GM19043 (cell line): ENCODE measurements at regions not wholly inside any gene's neighbourhood (a gene's known extent, or its start where the extent isn't known, plus 50 kb on each side); places are given as distances from the start of the nearest gene placed in this dataset.

Source experiments
- ATAC-seq: cut with Tn5 transposase; IDR thresholded peaks from one replicate; pipeline ENCODE4 v1.9.1; 2021; ENCODE audit warnings: low read depth; ENCODE audit not compliant: unreplicated experiment

DNA sequence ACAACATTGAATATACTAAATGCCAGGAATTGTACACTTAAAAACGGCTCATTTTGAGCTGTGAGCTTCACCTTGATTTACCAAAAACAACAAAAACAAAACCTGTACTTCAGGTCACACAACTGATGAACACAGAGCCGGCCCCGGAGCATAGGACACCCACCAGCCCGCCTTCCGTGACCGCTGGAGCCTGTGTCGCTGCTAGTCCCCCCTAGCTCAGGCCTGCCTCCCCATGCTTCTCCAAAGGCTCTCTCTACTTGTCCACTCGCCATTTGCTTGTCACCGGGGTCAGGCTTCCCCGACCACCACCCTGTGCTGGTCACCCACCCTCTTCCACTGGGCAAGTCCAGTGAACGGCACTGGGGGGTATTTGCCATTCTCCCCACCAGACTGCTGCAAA lies 113.8 kb upstream of the TNRC6C start:
- no peak for ATAC-seq

DNA sequence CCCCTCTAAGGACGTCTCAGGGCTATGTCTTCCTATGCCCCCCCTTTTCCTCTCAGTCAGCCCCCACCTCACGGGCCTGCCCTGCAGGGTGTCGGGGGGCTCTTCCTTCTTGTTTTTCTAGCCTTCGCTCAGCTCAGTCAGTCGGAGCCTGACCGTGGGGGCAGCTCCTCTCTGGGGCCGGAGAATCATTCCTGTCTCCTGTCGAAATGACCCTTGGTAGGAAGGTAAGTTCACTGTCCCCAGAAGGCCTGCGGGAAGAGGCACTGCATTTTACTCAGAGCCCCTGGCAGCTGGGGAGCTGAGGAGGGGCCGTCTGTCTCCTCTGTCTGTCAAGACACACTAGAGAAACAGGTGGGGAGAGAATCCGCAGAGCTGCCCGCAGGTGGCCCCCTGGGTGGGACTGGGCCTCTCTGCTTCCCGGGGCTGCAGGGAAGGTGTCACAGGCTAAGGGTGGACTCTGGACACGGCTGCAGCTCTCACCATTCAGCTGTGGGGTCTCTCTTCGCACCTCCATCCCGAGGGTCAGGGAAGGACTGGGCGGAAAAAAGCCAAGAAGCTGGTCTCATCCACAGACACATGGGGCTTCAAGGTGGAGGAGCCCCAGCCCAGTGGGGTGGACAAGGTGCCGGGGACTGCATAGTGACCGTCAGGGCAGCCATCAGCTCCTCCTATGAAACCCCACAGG lies 112.8 kb upstream of the TNRC6C start:
- no peak for ATAC-seq

DNA sequence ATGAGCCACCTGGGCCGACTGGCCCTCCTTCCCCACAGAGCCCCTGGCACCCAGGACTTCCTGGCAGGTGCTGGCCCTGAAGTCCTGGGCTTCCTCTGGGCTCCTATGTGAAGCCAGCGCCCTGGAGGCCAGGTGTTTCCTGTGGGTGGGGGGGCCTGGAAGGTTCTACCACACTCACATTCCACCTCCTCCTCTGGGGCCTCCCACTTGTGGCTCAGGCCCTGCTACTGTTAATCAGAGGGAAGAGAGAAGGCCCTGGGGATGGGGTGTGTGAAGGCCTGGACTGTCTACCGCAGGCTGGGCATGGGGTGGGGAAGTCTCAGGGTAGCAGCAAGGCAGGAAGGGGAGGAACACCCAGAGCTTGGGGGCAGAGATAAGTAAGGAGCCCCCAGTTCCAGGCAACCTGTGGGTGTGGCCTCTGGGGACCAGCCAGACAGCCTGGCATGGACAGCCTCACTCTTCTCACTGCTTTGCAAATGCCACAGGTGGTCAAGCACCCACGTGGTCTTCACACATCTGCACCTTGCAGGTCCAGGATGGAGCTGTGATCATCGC lies 111.9 kb upstream of the TNRC6C start:
- no peak for ATAC-seq

DNA sequence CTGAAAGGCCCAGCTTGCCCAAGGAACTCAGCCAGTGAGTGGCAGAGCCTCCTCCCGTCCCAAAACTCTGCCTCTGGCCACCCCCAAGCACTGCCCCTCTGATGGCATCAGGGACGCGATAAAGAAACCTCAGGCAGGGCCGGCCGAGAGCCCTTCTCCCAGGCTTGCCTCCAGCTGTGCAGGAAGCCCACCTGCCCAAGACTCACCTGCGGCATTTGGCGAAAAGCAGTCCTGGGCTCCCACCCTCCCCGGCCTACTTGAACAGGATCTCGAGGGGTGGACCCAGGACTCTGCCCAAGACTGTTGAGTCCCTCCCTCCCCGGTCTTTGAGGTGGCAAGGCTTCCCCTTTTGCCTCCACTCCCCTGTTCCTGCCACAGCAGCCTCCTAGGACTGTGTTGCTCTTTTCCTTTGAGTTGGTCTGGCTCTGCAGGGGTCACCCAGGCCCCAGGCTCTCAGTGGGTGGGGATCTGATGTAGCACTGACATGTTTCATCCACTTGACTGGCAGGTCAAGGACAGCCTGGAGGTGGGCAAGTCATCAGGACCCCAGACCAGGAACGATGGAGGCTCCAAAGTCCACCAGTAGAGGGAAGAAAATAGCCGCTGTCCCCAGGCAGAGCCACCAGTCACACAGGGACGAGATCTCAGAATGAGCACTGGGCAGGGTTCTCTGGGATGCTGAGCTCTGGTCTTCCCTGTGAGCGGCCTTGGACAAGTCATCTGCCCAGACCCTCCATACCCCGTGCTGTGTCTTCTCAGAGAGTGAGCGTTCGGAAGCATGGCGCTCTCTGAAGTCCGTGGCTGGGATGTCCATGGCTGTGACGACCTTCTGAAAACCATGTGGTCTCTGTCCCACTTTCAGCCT lies 111.0 kb upstream of the TNRC6C start:
- ATAC-seq, result no peak

DNA sequence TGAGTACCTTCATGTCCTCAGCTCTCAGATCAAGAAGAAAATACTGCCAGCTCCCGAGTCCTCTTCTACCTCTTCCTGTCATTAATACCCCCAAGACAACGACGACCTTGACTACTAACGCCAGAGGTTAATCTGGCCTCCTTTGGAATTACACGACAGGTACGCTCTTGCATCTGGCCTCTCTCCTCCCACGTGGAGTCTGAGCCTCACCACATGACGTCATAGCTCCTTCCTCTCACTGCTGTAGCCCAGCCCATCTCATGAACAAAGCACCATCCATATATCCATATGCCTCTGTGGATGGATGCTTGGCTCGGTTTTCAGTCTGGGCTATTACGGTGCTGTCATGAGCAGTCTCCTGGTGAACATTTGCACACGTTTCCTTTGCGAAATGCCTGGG lies 110.2 kb upstream of the TNRC6C start:
- ATAC-seq, result no peak

DNA sequence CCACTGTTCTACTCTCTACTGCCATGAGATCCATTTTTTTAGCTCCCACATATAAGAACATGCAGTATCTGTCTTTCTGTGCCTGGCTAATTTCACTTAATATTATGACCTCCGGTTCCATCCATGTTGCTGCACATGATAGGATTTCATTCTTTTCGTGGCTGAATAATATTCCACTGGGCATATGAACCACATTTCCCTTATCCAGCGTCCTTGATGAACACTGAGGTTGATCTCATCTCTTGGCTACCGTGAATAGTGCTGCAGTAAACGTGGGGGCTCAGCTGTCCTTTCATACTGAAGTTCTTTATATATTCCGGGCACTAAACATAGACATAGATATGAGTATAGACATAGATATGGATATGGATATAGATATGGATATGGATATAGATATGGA lies 109.3 kb upstream of the TNRC6C start:
- no peak for ATAC-seq

DNA sequence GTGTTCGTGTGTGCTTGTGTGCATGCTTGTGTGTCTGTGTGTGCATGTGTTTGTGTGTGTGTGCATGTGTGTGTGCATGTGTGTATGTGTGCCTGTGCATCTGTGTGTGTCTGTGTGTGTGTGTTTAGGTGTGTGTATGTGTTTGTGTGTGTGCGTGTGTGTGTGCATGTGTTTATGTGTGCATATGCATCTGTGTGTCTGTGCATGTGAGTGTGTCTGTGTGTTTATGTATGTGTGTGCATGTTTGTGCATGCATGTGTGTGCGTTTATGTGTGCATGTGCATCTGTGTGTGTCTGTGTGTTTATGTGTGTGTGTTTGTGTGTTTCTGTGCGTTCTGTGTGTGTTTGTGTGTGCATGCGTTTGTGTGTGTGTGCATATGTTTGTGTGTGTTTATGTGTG lies 106.6 kb upstream of the TNRC6C start:
- ATAC-seq, result no peak

DNA sequence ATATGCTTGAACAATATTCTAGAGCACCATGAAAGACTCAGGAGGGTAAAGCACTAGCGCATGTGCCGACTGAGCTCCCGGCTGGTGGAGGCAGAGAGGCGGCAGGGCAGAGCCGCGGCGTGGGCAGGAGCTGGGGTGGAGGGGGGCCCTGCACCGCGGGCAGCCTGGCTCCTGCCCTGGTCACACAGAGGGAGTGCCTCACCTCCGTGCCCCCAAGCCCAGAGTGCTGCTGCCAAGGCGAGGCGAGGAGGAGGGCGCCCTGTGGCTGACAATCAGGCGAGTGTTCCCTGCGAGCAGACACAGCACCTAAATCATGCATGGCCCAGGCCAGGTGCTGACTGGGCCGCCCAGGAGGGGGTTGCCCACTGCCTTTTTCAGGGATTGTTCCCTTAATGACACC lies 105.8 kb upstream of the TNRC6C start:
- ATAC-seq, result no peak

DNA sequence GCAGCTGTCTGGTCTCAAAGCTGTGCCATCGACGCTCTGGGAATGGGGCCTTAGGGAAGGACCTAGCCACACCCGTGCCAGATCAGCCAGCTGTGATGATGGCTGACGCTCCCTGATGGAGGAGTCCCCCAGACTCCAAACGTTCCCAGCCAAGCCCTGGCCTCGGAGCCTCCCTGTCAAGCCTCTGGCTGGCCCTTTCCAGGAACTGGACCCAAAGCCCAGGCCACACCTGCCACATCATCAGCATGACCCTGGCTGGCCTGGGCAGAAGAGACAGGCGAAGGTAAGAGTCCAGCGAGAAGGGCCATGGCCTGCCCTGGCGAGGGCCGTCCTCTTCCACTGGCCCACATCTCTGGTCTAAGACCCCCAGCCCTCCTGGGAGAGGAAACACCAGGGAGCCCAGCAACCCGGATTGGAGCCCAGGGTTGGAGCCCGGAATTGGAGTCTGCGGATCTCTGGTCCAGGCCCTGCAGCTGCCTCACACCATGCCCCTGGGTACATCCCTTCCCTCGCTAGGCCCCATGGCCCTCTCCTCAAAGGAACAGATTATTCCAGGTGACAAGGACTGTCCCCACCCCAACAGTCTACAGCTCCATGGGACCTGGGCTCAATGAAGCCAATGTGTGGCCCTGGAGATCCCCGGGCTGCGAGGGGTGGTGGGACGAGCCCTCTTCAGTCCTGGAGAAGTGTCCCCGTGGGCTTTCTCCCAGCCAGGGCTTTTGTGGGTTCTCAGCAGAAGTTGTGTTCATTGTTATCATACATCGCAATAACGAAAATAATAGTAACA lies 105.1 kb upstream of the TNRC6C start:
- ATAC-seq, result no peak

DNA sequence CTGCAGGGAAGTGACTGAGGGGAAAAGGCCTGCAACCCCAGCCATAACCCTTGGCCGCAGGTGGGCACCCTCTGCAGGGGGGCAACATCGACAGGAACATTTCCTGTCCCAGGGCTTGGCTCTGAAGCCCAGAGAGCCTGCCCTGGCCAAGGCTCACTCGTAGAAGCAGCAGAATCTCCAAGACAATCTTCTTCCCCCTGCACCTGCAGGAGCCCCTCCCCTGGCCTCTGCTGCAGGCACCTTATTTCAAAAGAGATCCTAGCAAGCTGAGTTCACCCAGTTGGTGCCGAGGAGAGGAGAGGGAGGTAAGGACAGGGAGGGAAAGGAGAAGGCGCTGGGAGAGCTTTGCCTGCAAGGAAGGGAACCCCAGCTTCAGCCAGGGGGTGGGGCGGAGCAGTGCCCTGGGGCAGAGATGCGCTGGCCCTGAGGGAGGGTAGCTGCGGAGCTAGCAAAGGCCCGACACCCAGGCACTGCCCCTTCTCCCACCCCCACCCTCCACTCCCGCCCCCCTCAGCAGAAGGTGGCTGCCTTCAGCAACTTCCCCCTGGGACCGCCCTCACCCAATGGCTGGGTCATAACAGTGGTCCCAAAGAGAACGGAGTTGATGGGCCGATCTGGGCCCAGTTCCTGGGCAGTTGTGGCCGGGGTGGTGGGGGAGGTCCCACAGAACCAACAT lies 104.3 kb upstream of the TNRC6C start:
- ATAC-seq, result no peak

DNA sequence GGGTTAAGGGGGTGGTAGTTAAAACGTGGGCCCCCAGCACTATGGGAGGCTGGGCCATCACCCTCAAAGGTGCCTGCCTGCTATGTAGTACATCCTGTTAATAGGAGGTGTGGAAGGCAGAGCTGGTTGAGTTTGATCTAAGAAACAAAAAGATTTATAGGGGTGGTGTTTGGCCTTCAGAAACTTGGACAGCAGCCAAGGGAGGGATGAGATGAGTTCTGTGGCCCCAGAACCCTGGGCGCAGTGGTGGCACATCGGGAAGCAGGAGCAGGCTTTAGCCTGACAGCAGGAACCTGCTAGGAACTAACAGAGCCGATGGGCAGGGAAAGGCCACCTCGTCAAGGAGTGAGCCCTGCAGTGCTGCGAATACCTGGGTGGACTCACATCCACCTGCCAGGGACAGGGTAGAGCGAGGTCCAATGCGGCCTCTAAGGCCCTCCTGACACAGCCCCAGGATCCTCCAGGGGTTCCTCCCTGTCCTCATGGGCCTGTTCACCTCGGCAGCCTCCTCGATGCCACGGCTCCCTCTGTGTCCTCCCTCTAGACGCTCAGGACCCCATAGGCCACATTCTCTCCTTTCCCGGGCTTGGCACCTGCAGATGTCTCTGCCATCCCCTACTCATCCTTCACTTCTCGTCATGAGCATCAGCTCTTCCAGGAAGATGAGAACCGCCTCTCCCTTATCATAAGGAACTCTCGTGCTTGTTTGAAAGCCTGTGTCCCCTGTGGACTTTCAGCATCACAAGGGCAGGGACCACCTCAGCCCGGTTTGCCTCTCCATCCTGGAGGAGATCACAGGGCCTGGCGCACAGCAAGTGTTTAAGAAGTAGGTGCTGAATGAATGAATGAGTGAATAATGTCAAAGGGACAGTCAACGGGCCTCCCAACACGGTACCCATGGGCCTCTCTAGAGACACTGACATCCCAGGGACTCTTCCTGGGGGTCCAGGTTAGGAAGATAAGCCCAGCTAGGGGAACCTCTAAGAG lies 103.5 kb upstream of the TNRC6C start:
- no peak for ATAC-seq

DNA sequence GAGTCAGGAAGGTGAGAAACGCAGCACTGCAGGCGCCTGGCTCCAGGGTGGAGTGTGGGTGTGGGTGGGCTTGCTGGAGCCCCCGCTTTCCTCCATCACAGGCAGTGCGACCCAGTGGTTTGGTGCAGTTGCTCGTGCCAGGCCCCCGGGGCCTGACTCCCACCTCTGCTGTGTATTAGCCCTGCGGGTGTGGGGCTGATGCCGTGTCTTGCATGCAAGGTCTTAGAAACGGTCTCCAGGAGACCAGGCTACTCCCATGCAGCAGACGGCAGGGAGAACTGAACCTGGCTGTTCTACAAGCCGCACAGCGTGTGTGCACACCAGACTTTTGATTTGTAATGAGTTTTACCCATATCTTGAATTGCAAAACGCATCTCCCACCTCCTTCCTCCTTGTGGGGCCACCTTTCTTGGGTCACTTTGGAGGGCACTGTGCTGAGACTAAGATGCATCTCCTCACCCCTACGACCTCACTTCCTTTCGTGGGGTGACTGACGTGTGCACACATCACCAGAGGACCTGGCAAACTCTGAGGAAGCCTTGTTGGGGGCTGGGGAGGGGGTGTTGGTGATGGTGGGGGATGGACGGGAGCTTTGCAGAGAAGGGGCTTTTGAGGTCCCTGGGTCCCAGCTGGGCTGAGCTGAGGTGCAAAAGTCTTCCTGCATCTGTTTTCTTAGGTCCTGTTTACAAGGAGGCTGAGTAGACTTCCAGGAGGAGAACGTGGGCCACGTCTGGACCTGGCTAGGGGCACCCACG lies 101.8 kb upstream of the TNRC6C start:
- no peak for ATAC-seq

DNA sequence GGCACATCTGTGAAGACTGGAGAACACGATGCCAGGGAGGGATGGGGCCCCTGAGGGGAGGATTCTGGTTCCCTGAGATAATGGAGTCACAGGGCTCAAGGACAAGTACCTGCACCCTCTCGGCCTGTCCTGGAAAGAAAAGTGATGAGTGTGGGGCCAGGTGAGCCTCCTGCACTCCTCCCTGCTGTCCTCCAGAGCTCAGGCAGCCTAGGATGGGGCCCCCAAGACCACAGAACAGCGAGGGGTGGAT lies 101.3 kb upstream of the TNRC6C start:
- ATAC-seq, result no peak

DNA sequence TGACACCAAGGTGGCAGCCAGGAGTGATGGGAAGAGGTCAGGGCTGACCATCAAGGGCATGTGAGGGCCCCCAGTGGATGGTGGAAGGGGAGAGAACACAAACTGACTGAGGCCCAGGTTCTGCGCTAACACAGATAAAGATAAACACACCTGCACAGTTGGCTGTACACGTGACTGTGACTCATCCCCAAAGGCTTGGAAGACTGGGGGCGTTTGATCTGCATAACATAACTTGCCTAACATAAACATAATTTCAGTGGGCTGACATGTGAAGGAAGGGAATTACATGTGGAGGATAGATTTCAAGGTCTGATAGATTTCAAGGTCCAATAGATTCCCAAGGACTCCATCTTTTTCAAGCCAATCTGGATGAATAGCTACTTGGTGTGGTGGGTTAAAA lies 100.9 kb upstream of the TNRC6C start:
- no peak for ATAC-seq

DNA sequence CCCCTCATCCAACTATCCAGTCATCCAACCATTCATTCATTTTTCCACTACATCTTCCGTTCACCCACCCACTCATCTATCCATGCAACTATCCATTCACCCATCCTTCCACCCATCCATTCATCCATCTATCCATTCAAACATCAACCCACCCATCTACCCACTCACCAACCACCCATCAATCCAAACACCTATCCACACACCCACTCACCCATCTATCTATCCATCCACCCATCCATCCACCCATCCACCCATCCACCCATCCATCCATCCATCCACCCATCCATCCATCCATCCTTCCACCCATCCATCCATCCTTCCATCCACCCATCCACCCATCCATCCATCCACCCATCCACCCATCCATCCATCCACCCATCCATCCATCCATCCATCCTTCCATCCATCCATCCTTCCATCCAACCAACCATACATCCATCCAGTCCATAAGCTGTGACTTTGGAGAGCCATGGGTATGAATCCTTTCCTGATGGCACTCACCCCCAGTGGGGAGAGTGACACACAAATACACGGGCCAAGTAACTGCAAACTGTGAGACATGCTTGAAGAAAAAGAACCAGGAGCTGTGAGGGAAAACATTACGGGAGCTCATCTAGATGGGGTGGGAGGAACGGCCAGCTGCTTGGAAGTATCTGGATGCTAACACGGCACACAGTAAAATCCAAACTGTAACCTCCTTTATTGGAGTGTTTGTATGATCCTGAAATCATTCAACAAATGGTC lies 100.0 kb upstream of the TNRC6C start:
- no peak for ATAC-seq

DNA sequence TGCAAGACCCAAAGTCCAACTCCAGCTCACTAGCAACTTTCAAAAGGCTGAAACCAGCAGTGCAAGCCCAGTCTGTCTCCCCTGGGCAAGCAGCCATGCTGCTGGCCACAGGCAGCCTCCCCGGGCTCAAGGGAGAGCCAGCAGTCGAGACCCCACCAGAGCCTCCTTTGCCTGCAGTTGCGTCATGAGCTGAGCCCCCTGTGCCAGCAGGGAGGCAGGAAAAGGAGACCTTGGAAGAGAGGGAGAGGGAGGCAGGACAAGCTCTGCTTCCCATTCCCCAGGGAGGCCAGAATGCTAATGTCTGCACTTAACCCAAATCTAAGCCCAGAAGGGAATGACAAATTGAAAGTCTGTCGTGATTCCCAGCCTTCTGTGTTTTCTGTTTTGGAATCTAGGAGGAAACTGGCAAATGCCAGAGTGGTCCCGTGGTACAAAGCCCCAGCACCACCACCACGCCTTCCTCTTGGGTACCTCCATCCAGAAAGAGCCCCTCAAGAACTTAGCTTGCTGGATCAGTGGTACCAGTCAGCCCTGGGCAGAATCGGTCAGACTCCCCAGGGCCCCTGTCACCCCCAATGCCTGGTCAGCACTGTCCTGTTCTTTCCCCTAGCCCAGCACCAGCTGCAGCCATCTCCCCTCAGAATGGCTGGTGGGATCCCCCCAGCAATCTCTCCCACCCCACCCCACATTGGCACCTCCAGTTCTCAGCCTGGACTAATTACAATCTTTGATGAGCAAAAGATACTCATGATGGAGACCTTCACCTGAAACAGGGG lies 99.3 kb upstream of the TNRC6C start:
- no peak for ATAC-seq

DNA sequence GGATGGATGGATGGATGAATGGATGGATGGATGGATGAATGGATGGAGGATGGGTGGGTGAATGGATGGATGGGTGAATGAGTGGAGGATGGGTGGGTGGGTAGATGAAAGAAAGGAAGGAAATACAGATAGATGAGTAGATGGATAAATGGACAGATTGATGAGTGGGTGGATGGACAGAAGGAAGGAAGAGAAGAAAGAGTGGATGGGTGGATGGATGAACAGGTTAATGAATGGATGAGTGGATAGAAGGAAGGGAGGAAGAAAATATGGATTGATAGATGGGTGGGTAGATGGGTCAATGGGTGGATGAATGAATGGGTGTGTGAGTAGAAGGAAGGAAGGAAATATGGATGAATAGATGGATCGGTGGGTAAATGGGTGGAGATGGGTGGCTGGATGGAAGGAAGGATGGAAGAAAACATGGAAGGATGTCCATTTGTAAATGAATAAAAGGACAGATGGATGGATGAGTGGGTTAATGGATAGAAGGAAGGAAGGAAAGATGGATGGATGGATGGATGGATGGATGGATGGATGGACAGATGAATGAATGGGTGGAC lies 97.3 kb upstream of the TNRC6C start:
- no peak for ATAC-seq
